Neural cell (in vitro differentiated cells): ENCODE measurements at regions not wholly inside any gene's neighbourhood (a gene's known extent, or its start where the extent isn't known, plus 50 kb on each side); places are given as distances from the start of the nearest gene placed in this dataset.

ENCODE experiments used
- CTCF ChIP-seq: fragments of 450-650 bp; IDR thresholded peaks from 2 replicates; pipeline ENCODE4 v1.5.1; 2014; ENCODE audit warnings: antibody characterized with exemption, mild to moderate bottlenecking, moderate library complexity; ENCODE audit not compliant: poor library complexity, severe bottlenecking
- EP300 ChIP-seq: fragments of 450-650 bp; conservative IDR thresholded peaks from 2 replicates; pipeline ENCODE4 v1.6.1; 2014; ENCODE audit warnings: antibody characterized with exemption, mild to moderate bottlenecking, moderate library complexity; ENCODE audit not compliant: poor library complexity, severe bottlenecking

- TF ChIP-seq CTCF (no peak), EP300 (no peak)
Measured at GRCh38 chr11:95653680-95654079, 135.9 kb downstream of the FAM76B start.
